ENCODE measurements at regions not wholly inside any gene's neighbourhood (a gene's known extent, or its start where the extent isn't known, plus 50 kb on each side); places are given as distances from the start of the nearest gene placed in this dataset.

DNA sequence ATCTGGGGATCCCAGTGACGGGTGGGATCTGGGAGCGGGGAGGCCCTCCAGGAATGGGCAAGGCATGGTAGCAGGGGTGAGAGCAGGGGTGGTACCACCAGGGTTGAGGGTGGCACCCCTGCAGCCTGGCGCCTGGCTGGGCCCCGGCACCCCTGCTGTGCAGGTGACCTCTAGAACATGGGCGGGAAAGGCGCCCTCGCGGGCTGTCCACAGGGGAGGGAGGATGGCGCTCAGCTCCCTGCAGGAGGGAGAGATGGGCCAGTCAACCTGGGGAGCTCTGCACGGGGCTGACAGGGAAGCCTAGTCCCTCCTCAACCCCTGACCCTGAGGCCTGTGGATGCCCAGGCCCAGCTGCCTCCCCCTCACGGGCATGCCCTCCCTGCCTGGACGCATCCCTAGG, 61.6 kb upstream of the SLCO4A1 start:
- H3K4me3 Mint-ChIP-seq = no peak overlapping the region
- no peak overlapping the region for H3K27ac Mint-ChIP-seq
- H3K4me1 Mint-ChIP-seq = peaks cover 14% of the 10 kb centered on the region
- TF ChIP-seq, protein P1, sequence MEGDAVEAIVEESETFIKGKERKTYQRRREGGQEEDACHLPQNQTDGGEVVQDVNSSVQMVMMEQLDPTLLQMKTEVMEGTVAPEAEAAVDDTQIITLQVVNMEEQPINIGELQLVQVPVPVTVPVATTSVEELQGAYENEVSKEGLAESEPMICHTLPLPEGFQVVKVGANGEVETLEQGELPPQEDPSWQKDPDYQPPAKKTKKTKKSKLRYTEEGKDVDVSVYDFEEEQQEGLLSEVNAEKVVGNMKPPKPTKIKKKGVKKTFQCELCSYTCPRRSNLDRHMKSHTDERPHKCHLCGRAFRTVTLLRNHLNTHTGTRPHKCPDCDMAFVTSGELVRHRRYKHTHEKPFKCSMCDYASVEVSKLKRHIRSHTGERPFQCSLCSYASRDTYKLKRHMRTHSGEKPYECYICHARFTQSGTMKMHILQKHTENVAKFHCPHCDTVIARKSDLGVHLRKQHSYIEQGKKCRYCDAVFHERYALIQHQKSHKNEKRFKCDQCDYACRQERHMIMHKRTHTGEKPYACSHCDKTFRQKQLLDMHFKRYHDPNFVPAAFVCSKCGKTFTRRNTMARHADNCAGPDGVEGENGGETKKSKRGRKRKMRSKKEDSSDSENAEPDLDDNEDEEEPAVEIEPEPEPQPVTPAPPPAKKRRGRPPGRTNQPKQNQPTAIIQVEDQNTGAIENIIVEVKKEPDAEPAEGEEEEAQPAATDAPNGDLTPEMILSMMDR (IDR thresholded peaks at IDR 0.05; ENCODE audit: unreplicated experiment in 3 of 3) = no peak
- H3K9me3 Mint-ChIP-seq = no peaks in the 10 kb centered on the region
- H3K27me3 Mint-ChIP-seq (ENCODE audit: low read depth) = peaks cover 58% of the 10 kb centered on the region
- H3K36me3 Mint-ChIP-seq (ENCODE audit: low read depth) = no peaks in the 10 kb centered on the region

DNA sequence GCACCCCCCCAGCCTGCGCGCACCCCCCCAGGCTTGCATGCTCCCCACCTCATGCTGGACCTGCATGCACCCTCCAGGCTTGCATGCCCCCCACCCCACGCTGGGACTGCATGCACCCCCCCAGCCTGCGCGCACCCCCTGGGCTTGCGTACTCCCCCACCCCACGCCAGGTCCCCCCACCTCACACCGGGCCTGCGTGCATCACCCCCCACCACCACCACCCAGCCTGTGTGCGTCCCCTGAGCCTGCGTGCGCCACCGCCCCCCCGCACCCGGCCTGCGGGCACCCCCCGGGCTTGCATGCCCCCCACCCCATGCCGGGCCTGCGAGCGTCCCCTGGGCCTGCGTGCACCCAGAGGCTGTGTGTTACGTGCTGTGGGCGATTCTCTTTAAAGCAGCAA, 61.0 kb upstream of the SLCO4A1 start:
- Mint-ChIP-seq H3K36me3 (ENCODE audit: low read depth) (no peaks in the 10 kb centered on the region), H3K4me1 (peaks cover 14% of the 10 kb centered on the region), H3K27ac (no peak overlapping the region), H3K27me3 (ENCODE audit: low read depth) (peaks cover 54% of the 10 kb centered on the region), H3K9me3 (no peaks in the 10 kb centered on the region), H3K4me3 (no peak overlapping the region)
- TF ChIP-seq, protein P1 (IDR thresholded peaks at IDR 0.05; ENCODE audit: unreplicated experiment in 3 of 3) = no peak

DNA sequence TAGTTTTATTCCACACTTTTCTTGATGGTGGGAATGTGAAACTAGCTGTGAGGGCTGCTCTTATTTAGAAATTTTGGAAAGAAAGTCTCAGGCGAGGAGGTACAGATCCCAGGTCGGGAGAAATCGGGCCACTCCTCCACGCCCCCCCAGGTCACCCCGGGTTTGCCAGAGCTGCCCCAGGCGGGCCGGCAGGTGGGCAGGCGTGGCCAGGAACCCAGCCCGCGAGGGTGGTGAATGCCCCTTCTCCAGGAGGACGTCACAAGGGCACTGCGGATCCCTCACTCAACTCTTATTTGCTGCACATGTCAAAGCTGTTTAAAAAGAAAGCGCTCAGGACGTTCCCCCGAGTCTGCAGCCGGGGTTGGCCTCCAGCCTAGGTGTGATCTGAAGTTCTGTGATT, 60.5 kb upstream of the SLCO4A1 start:
- no peak overlapping the region for H3K27ac Mint-ChIP-seq
- H3K36me3 Mint-ChIP-seq (ENCODE audit: low read depth) = no peaks in the 10 kb centered on the region
- TF ChIP-seq, protein P1 (IDR thresholded peaks at IDR 0.05; ENCODE audit: unreplicated experiment in 3 of 3) = no peak
- H3K4me3 Mint-ChIP-seq = no peak overlapping the region
- peaks cover 51% of the 10 kb centered on the region for H3K27me3 Mint-ChIP-seq (ENCODE audit: low read depth)
- no peaks in the 10 kb centered on the region for H3K9me3 Mint-ChIP-seq
- peaks cover 14% of the 10 kb centered on the region for H3K4me1 Mint-ChIP-seq

DNA sequence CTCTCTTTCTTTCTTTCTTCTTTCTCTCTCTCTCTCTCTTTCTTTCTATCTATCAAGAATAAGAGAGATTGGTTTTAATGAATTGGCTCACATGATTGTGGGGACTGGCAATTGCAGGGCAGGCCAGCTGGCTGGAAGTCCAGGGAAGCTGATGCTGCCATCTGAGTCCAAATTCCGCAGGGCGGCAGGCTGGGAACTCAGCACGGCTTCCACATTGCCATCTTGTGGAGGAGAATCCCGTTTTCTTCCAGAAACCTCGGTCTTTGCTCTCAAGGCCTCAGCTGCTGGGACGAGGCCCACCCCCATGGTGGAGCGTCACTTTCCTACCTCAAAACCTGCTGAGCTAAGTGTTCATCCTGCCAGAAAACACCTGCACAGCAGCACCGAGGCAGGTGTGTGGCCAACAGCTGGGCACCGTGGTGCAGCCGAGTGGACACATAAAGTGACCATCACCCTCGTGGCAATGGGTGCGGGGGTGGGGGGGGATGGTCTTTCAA, 58.8 kb upstream of the SLCO4A1 start:
- H3K4me3 Mint-ChIP-seq = no peak overlapping the region
- TF ChIP-seq, protein P1 (IDR thresholded peaks at IDR 0.05; ENCODE audit: unreplicated experiment in 3 of 3) = no peak

DNA sequence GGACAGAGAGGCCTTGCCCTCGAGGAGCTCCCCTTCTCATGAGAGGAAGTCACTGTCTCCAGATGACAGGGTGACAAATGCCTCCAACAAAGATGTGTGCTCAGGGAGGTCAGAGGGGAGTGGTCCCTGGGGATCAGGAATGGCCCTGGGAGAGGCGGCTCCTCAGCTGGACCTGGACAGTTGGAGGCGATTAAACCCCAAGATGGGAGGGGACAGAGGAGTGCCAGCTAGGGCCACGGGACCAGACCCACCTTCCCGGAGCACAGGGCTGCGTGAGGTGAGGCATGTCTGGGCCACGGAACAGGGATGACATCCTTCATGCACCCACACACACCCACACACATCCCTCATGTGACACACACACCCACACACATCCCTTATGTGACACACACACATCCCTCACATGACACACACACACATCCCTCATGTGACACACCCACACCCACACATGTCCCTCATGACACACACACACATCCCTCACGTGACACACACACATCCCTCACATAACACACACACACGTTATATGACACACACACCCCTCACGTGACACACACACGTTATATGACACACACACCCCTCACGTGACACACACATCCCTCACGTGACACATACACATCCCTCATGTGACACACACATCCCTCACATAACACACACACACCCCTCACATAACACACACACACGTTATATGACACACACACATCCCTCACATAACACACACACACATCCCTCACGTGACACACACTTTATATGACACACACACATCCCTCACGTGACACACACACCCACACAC, 57.4 kb upstream of the SLCO4A1 start:
- Mint-ChIP-seq H3K27me3 (ENCODE audit: low read depth) (peaks cover 48% of the 10 kb centered on the region), H3K4me3 (no peak overlapping the region), H3K36me3 (ENCODE audit: low read depth) (no peaks in the 10 kb centered on the region), H3K9me3 (no peaks in the 10 kb centered on the region), H3K27ac (no peak overlapping the region), H3K4me1 (peaks cover 14% of the 10 kb centered on the region)
- TF ChIP-seq, protein P1 (IDR thresholded peaks at IDR 0.05; ENCODE audit: unreplicated experiment in 3 of 3) = no peak

More for the DNA sequence above, 58.8 kb upstream of the SLCO4A1 start:
- Mint-ChIP-seq H3K36me3 (ENCODE audit: low read depth) (no peaks in the 10 kb centered on the region), H3K9me3 (no peaks in the 10 kb centered on the region), H3K27me3 (ENCODE audit: low read depth) (peaks cover 59% of the 10 kb centered on the region), H3K27ac (no peak overlapping the region), H3K4me1 (peaks cover 14% of the 10 kb centered on the region)

All from nephron (organoid).